Spleen (tissue), 7 donors: ENCODE measurements at regions not wholly inside any gene's neighbourhood (a gene's known extent, or its start where the extent isn't known, plus 50 kb on each side); places are given as distances from the start of the nearest gene placed in this dataset.

ENCODE experiments used
- CTCF ChIP-seq, 11 experiments: fragments of 200-600 bp in 7 of 11; fragments of 450-650 bp in 4 of 11; sonication (generic) in 4 of 11; IDR thresholded peaks in 8 of 11; conservative IDR thresholded peaks in 3 of 11; 1 replicate in 7 of 11; 2 replicates in 4 of 11; pipeline versions ENCODE4 v1.4.0 to v1.8.0; 2016 to 2021; ENCODE audit warnings: antibody characterized with exemption in 11 of 11, inconsistent platforms in 4 of 11, mild to moderate bottlenecking in 1 of 11
- POLR2A ChIP-seq, 3 donors: fragments of 450-650 bp; IDR thresholded peaks; one replicate each; pipeline ENCODE4 v1.5.1; 2017; ENCODE audit warnings: antibody characterized with exemption in 3 of 3, mild to moderate bottlenecking in 1 of 3
- POLR2AphosphoS5 ChIP-seq, 3 donors: sonication (generic); formaldehyde crosslinking; IDR thresholded peaks; one replicate each; pipeline ENCODE4 v1.5.1; 2017; ENCODE audit warnings: antibody characterized with exemption in 3 of 3
- donor health status: DM: no; HTN: no; CAD: no; lungs with moderate emphysema.
- donor health status: DM: no; HTN: no; CAD: no.
- donor health status: DM: no; HTN: no; CAD: no.

GRCh38 chr16:85549766-85550421 is 63.2 kb upstream of the GSE1 start:
- no peak for TF ChIP-seq POLR2A (IDR thresholded peaks at IDR 0.05)
- no peak for TF ChIP-seq CTCF (IDR thresholded peaks at IDR 0.05 in 8 of 11, conservative IDR thresholded peaks at IDR 0.05 in 3 of 11)
- no peak for TF ChIP-seq POLR2AphosphoS5 (IDR thresholded peaks at IDR 0.05)
